ENCODE measurements at regions not wholly inside any gene's neighbourhood (a gene's known extent, or its start where the extent isn't known, plus 50 kb on each side); places are given as distances from the start of the nearest gene placed in this dataset.

GRCh38 chr6:3646616-3647362, 104.7 kb downstream of the PXDC1 start:
- TF ChIP-seq POLR2AphosphoS5 (IDR thresholded peaks at IDR 0.05) (no peak), CTCF (IDR thresholded peaks at IDR 0.05) (no peak), POLR2A (IDR thresholded peaks at IDR 0.05) (no peak)
- intact Hi-C loops (cut with DNase I), result no loop called here
- H3K27ac ChIP-seq, result no peak overlapping the region
- H3K4me3 ChIP-seq, result no peak overlapping the region
- no peaks in the 10 kb centered on the region for H3K36me3 ChIP-seq
- DNase-seq (ENCODE audit: low spot score), result no peak
- H3K4me1 ChIP-seq (replicated peaks), result no peaks in the 10 kb centered on the region
- H3K9me3 ChIP-seq, result no peaks in the 10 kb centered on the region
- no peaks in the 10 kb centered on the region for H3K27me3 ChIP-seq (replicated peaks; ENCODE audit: insufficient read depth)
- WGBS, result 94% methylated on average over 27 of the region's 27 CpGs

- WGBS, result 81% methylated on average over 6 of the region's 6 CpGs
- H3K36me3 ChIP-seq, result no peaks in the 10 kb centered on the region
- H3K9me3 ChIP-seq, result no peaks in the 10 kb centered on the region
- no peaks in the 10 kb centered on the region for H3K27me3 ChIP-seq (replicated peaks; ENCODE audit: insufficient read depth)
- intact Hi-C loops (cut with DNase I), result no loop called here
- no peak overlapping the region for H3K4me3 ChIP-seq
- no peak for TF ChIP-seq POLR2AphosphoS5 (IDR thresholded peaks at IDR 0.05)
- no peak for TF ChIP-seq POLR2A (IDR thresholded peaks at IDR 0.05)
- TF ChIP-seq CTCF (IDR thresholded peaks at IDR 0.05), result no peak
- no peak for DNase-seq (ENCODE audit: low spot score)
- no peaks in the 10 kb centered on the region for H3K4me1 ChIP-seq (replicated peaks)
- H3K27ac ChIP-seq, result no peak overlapping the region
Observed at GRCh38 chr6:3644739-3645012, 106.8 kb downstream of the PXDC1 start.

- no peak for DNase-seq (ENCODE audit: low spot score)
- Histone ChIP-seq H3K36me3 (no peaks in the 10 kb centered on the region), H3K27ac (no peak overlapping the region), H3K4me1 (replicated peaks) (no peaks in the 10 kb centered on the region), H3K9me3 (no peaks in the 10 kb centered on the region), H3K27me3 (replicated peaks; ENCODE audit: insufficient read depth) (no peaks in the 10 kb centered on the region), H3K4me3 (no peak overlapping the region)
- WGBS, result 86% methylated on average over 10 of the region's 10 CpGs
- intact Hi-C loops (cut with DNase I), result no loop called here
- TF ChIP-seq CTCF (IDR thresholded peaks at IDR 0.05) (no peak), POLR2AphosphoS5 (IDR thresholded peaks at IDR 0.05) (no peak), POLR2A (IDR thresholded peaks at IDR 0.05) (no peak)
Observed at GRCh38 chr6:3643921-3644738, 107.4 kb downstream of the PXDC1 start.

GRCh38 chr6:3640868-3641267, 110.6 kb downstream of the PXDC1 start:
- intact Hi-C loops (cut with DNase I), result no loop called here
- no peaks in the 10 kb centered on the region for H3K27me3 ChIP-seq (replicated peaks; ENCODE audit: insufficient read depth)
- no peak for DNase-seq (ENCODE audit: low spot score)
- H3K4me3 ChIP-seq, result no peak overlapping the region
- H3K4me1 ChIP-seq (replicated peaks), result no peaks in the 10 kb centered on the region
- no peak overlapping the region for H3K27ac ChIP-seq
- WGBS, result 93% methylated on average over 2 of the region's 2 CpGs
- no peaks in the 10 kb centered on the region for H3K36me3 ChIP-seq
- no peaks in the 10 kb centered on the region for H3K9me3 ChIP-seq
- TF ChIP-seq POLR2A (IDR thresholded peaks at IDR 0.05), result no peak
- no peak for TF ChIP-seq CTCF (IDR thresholded peaks at IDR 0.05)
- TF ChIP-seq POLR2AphosphoS5 (IDR thresholded peaks at IDR 0.05), result no peak

GRCh38 chr6:3638662-3639061, 112.9 kb downstream of the PXDC1 start:
- H3K4me3 ChIP-seq, result no peak overlapping the region
- WGBS, result 84% methylated on average over 4 of the region's 4 CpGs
- H3K27ac ChIP-seq, result no peak overlapping the region
- TF ChIP-seq CTCF (IDR thresholded peaks at IDR 0.05), result no peak
- no peak for TF ChIP-seq POLR2AphosphoS5 (IDR thresholded peaks at IDR 0.05)
- no peak for TF ChIP-seq POLR2A (IDR thresholded peaks at IDR 0.05)
- no peak for DNase-seq (ENCODE audit: low spot score)
- no peaks in the 10 kb centered on the region for H3K27me3 ChIP-seq (replicated peaks; ENCODE audit: insufficient read depth)
- intact Hi-C loops (cut with DNase I), result no loop called here
- H3K9me3 ChIP-seq, result no peaks in the 10 kb centered on the region
- H3K36me3 ChIP-seq, result no peaks in the 10 kb centered on the region
- no peaks in the 10 kb centered on the region for H3K4me1 ChIP-seq (replicated peaks)

Measured in prostate gland (tissue), 2 donors.